ENCODE measurements at regions not wholly inside any gene's neighbourhood (a gene's known extent, or its start where the extent isn't known, plus 50 kb on each side); places are given as distances from the start of the nearest gene placed in this dataset.

DNA sequence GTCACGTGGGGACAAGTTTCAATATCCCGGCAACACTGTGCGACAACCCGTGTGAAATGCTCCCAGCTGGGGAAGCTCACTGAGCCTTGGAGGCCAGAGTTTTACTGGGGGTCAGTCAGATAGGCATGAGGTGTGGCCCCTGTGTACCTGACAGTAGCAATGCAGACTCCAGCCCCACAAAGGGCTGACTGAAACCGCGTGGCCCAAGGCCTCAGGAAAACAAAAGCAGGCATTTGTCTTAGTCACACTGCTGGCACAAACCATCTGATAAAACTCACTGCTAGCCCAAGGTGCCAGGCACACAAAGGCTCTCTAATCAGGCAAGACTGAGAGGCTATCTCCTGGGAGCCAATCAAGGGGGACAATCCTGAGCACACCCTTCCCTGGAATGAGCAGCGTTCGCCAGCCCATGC lies 786.6 kb upstream of the RAB6C start:
- no peak overlapping the region for H3K4me3 ChIP-seq (ENCODE audit: insufficient read depth, low read length, poor library complexity, severe bottlenecking)
- no peaks in the 10 kb centered on the region for H3K79me2 ChIP-seq (ENCODE audit: insufficient read depth, low read length)
- no peak overlapping the region for H2AFZ ChIP-seq (ENCODE audit: low read depth, low read length, severe bottlenecking)
- no peak overlapping the region for H3K27ac ChIP-seq (ENCODE audit: low read depth, low read length)
- no peaks in the 10 kb centered on the region for H3F3A ChIP-seq (ENCODE audit: insufficient read depth)
- no peaks in the 10 kb centered on the region for H3K9me3 ChIP-seq (ENCODE audit: insufficient read depth, low read length)
- H3K9ac ChIP-seq (ENCODE audit: low read length): no peak overlapping the region
- H4K20me1 ChIP-seq (ENCODE audit: low read depth, low read length): no peaks in the 10 kb centered on the region
- no peaks in the 10 kb centered on the region for H3K9me2 ChIP-seq (replicated peaks; ENCODE audit: insufficient read depth, low read length)
- no peaks in the 10 kb centered on the region for H3K36me3 ChIP-seq (ENCODE audit: low read length)
- TF ChIP-seq EZH2phosphoT487 (conservative IDR thresholded peaks at IDR 0.05; ENCODE audit: low read length) (no peak), CTCF (IDR thresholded peaks at IDR 0.05; ENCODE audit: insufficient read depth, low read length, poor library complexity, severe bottlenecking) (no peak)
- H3K4me2 ChIP-seq (ENCODE audit: low read depth, low read length, poor library complexity, severe bottlenecking): no peak overlapping the region
- no peaks in the 10 kb centered on the region for H3K27me3 ChIP-seq (ENCODE audit: low read length)

DNA sequence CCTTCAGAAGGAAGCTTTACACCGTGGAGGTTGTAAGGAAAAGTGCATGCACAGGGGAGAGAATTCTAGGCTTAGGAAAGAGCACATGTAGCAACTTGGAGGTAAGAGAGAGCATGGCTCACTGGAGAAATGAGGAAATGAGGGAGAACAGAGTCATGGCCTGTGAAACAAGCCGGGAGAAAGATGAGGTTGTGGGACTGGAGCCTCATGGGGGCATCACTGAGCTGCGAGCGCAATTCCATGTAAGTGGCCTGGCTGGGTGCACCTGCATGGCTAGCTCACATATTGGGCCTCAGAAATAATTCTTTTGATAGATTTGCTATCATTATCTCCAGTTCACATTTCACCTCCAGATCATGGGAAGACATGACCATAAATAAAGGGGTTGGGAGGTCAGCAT lies 785.5 kb upstream of the RAB6C start:
- no peaks in the 10 kb centered on the region for H3K9me3 ChIP-seq (ENCODE audit: insufficient read depth, low read length)
- H3K9ac ChIP-seq (ENCODE audit: low read length): no peak overlapping the region
- H3K27me3 ChIP-seq (ENCODE audit: low read length): no peaks in the 10 kb centered on the region
- H3K4me2 ChIP-seq (ENCODE audit: low read depth, low read length, poor library complexity, severe bottlenecking): no peak overlapping the region
- H3F3A ChIP-seq (ENCODE audit: insufficient read depth): no peaks in the 10 kb centered on the region
- no peak for TF ChIP-seq CTCF (IDR thresholded peaks at IDR 0.05; ENCODE audit: insufficient read depth, low read length, poor library complexity, severe bottlenecking)
- TF ChIP-seq EZH2phosphoT487 (conservative IDR thresholded peaks at IDR 0.05; ENCODE audit: low read length): no peak
- H3K79me2 ChIP-seq (ENCODE audit: insufficient read depth, low read length): no peaks in the 10 kb centered on the region
- H2AFZ ChIP-seq (ENCODE audit: low read depth, low read length, severe bottlenecking): no peak overlapping the region
- no peak overlapping the region for H3K4me3 ChIP-seq (ENCODE audit: insufficient read depth, low read length, poor library complexity, severe bottlenecking)
- H3K27ac ChIP-seq (ENCODE audit: low read depth, low read length): no peak overlapping the region
- no peaks in the 10 kb centered on the region for H3K36me3 ChIP-seq (ENCODE audit: low read length)
- H3K9me2 ChIP-seq (replicated peaks; ENCODE audit: insufficient read depth, low read length): no peaks in the 10 kb centered on the region
- no peaks in the 10 kb centered on the region for H4K20me1 ChIP-seq (ENCODE audit: low read depth, low read length)

DNA sequence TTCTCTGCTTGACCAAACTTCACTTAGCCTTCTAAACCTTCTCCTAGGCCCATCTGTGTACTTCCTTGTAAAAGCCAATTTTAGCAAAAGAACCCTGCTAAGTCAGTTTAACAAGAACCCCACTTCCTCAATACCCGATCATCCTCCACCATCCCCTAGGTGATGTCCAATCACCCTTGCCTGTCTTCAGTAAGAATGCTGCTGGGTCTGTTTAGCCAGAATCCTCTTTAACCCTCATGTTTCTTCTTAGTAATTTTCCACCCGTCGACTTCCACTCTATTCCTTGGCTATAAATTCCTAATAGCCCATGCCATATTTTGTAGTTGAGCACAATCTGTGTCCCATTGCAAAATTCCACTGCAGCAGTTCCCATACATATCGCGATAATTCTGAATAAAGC lies 780.0 kb upstream of the RAB6C start:
- no peak overlapping the region for H3K27ac ChIP-seq (ENCODE audit: low read depth, low read length)
- no peak overlapping the region for H3K4me2 ChIP-seq (ENCODE audit: low read depth, low read length, poor library complexity, severe bottlenecking)
- no peaks in the 10 kb centered on the region for H3K79me2 ChIP-seq (ENCODE audit: insufficient read depth, low read length)
- no peak overlapping the region for H3K9ac ChIP-seq (ENCODE audit: low read length)
- H4K20me1 ChIP-seq (ENCODE audit: low read depth, low read length): no peaks in the 10 kb centered on the region
- TF ChIP-seq EZH2phosphoT487 (conservative IDR thresholded peaks at IDR 0.05; ENCODE audit: low read length) (no peak), CTCF (IDR thresholded peaks at IDR 0.05; ENCODE audit: insufficient read depth, low read length, poor library complexity, severe bottlenecking) (no peak)
- H3K4me3 ChIP-seq (ENCODE audit: insufficient read depth, low read length, poor library complexity, severe bottlenecking): no peak overlapping the region
- no peaks in the 10 kb centered on the region for H3K9me2 ChIP-seq (replicated peaks; ENCODE audit: insufficient read depth, low read length)
- no peaks in the 10 kb centered on the region for H3K27me3 ChIP-seq (ENCODE audit: low read length)
- no peaks in the 10 kb centered on the region for H3K36me3 ChIP-seq (ENCODE audit: low read length)
- no peaks in the 10 kb centered on the region for H3K9me3 ChIP-seq (ENCODE audit: insufficient read depth, low read length)
- H2AFZ ChIP-seq (ENCODE audit: low read depth, low read length, severe bottlenecking): no peak overlapping the region
- H3F3A ChIP-seq (ENCODE audit: insufficient read depth): no peaks in the 10 kb centered on the region

DNA sequence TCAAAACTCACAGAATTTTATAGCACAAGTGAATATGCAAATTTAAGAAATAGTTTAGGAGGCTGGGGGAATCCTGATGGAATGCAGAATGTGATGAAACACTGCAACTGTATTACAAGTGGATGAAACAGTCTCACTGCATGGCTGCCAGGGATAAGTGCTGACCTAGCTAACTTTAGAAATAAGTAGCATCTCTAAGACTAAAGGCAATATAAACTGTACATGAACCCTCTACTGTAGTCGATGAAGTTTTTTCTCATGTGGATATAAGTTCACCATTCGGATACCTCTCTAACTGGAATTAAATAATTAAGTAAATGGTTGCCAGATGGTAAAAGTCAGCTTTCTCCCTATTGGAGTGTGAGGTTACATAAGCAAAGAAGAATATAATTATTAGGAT lies 777.8 kb upstream of the RAB6C start:
- no peaks in the 10 kb centered on the region for H4K20me1 ChIP-seq (ENCODE audit: low read depth, low read length)
- TF ChIP-seq EZH2phosphoT487 (conservative IDR thresholded peaks at IDR 0.05; ENCODE audit: low read length) (no peak), CTCF (IDR thresholded peaks at IDR 0.05; ENCODE audit: insufficient read depth, low read length, poor library complexity, severe bottlenecking) (no peak)
- H3K4me2 ChIP-seq (ENCODE audit: low read depth, low read length, poor library complexity, severe bottlenecking): no peak overlapping the region
- H3K36me3 ChIP-seq (ENCODE audit: low read length): no peaks in the 10 kb centered on the region
- H3K27ac ChIP-seq (ENCODE audit: low read depth, low read length): no peak overlapping the region
- H3K9me3 ChIP-seq (ENCODE audit: insufficient read depth, low read length): no peaks in the 10 kb centered on the region
- H3K4me3 ChIP-seq (ENCODE audit: insufficient read depth, low read length, poor library complexity, severe bottlenecking): no peak overlapping the region
- no peaks in the 10 kb centered on the region for H3F3A ChIP-seq (ENCODE audit: insufficient read depth)
- no peaks in the 10 kb centered on the region for H3K79me2 ChIP-seq (ENCODE audit: insufficient read depth, low read length)
- H3K27me3 ChIP-seq (ENCODE audit: low read length): no peaks in the 10 kb centered on the region
- H3K9me2 ChIP-seq (replicated peaks; ENCODE audit: insufficient read depth, low read length): no peaks in the 10 kb centered on the region
- no peak overlapping the region for H2AFZ ChIP-seq (ENCODE audit: low read depth, low read length, severe bottlenecking)
- no peak overlapping the region for H3K9ac ChIP-seq (ENCODE audit: low read length)
